A673 (cell line): ENCODE measurements at regions not wholly inside any gene's neighbourhood (a gene's known extent, or its start where the extent isn't known, plus 50 kb on each side); places are given as distances from the start of the nearest gene placed in this dataset.

Experiments
- BruUV-seq: library from RNA; stranded (reverse); fragments of 400-500 nt; replicated peaks from 2 replicates; lab custom pipeline; 2021; lab: Mats Ljungman, UMichigan
- CTCF ChIA-PET: fragments of 300-600 bp; sonication (Branson Sonifier 250); formaldehyde crosslinking; loops from one replicate; lab custom pipeline; 2022; ENCODE audit warnings: antibody characterized with exemption; lab: Charles Lee
- POLR2A ChIA-PET: fragments of 300-600 bp; sonication (Branson Sonifier 250); formaldehyde crosslinking; loops from one replicate; lab custom pipeline; 2022; ENCODE audit warnings: antibody characterized with exemption; ENCODE audit not compliant: low non-redundant PET; lab: Charles Lee
- DNase-seq: peaks from one replicate; pipeline ENCODE4 v3.0.0-alpha.2; 2015; ENCODE audit warnings: low spot score
- H3K27ac ChIP-seq: fragments of 200-600 bp; sonication (generic); 2 replicates; pipeline ENCODE4 v1.5.1; 2016; ENCODE audit warnings: mixed run types, low read depth, mild to moderate bottlenecking, mixed read lengths, antibody characterized with exemption, low read length; ENCODE audit not compliant: poor library complexity, severe bottlenecking
- H3K27me3 ChIP-seq: fragments of 200-600 bp; sonication (generic); replicated peaks from 2 replicates; pipeline ENCODE4 v1.6.1; 2017; ENCODE audit warnings: mixed run types, low read depth, mild to moderate bottlenecking, mixed read lengths, antibody characterized with exemption, low read length; ENCODE audit not compliant: insufficient read depth, poor library complexity
- H3K36me3 ChIP-seq: fragments of 200-600 bp; sonication (generic); 2 replicates; pipeline ENCODE4 v1.6.1; 2016; ENCODE audit warnings: mixed run types, mild to moderate bottlenecking, mixed read lengths, antibody characterized with exemption, low read length; ENCODE audit not compliant: insufficient read depth, poor library complexity, severe bottlenecking
- H3K4me1 ChIP-seq: fragments of 200-600 bp; sonication (generic); 2 replicates; pipeline ENCODE4 v1.6.1; 2017; ENCODE audit warnings: mixed run types, mild to moderate bottlenecking, mixed read lengths, antibody characterized with exemption, low read length; ENCODE audit not compliant: insufficient read depth, poor library complexity, severe bottlenecking
- H3K4me3 ChIP-seq: fragments of 200-600 bp; sonication (generic); 2 replicates; pipeline ENCODE4 v1.5.1; 2016; ENCODE audit warnings: low read depth, mixed run types, mild to moderate bottlenecking, mixed read lengths, low read length; ENCODE audit not compliant: poor library complexity, severe bottlenecking
- H3K9me3 ChIP-seq: fragments of 200-600 bp; sonication (generic); 2 replicates; pipeline ENCODE4 v1.6.1; 2016; ENCODE audit warnings: mixed run types, low read depth, mild to moderate bottlenecking, mixed read lengths, antibody characterized with exemption, low read length; ENCODE audit not compliant: poor library complexity, severe bottlenecking
- CTCF ChIP-seq: fragments of 300-800, 200-600 bp; sonication (generic); conservative IDR thresholded peaks from 2 replicates; pipeline ENCODE4 v1.5.1; 2017; ENCODE audit warnings: low read depth, mild to moderate bottlenecking, antibody characterized with exemption, low read length, moderate library complexity, mixed read lengths
- EZH2 ChIP-seq: fragments of 200-600 bp; sonication (generic); IDR thresholded peaks from 2 replicates; pipeline ENCODE4 v1.6.1; 2017; ENCODE audit warnings: borderline replicate concordance, low read depth, mild to moderate bottlenecking, mixed read lengths, antibody characterized with exemption, low read length; ENCODE audit not compliant: poor library complexity, severe bottlenecking
- intact Hi-C: fragments of 100-400 bp; cut with micrococcal nuclease; formaldehyde crosslinking; loops from one replicate; pipeline ENCODE4 v1.10.0; 2022; ENCODE audit not compliant: unreplicated experiment

DNA sequence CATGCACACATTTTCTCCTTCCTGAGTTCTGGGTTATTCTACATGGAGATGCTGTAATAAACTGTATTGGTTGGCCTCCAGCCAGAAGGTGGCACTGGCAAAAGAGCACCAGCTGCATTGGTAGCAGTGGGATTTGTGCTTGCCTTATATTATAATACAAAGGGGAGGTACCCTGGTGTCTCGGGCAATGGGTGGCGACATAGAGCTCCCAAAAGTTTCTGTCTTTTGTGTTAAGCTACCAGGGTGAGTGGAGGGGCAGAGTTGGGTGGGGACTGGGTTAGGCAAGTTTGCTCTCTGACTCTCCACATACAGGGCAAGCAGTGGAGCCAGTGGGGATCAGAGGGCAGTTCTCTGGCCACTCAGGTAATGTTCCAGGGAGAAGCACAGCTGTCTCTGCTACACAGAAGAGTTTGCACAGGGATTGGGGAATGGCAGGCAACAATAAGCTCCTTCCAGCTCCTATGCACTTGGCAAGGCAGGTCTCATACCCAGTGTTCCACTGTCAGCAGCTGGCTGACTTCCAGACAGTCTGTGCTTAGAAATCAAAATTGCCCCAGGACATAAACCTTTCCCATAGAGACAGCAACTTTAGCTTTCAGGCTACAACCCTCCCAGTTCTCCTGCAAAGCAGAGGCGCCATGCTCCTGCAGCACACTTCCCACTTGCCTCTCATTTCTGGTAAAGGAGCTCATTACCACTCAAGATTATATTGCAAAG, 463.9 kb upstream of the PCDH7 start:
- no peak for TF ChIP-seq CTCF
- no peak for TF ChIP-seq EZH2
- CTCF ChIA-PET = no interaction called here

DNA sequence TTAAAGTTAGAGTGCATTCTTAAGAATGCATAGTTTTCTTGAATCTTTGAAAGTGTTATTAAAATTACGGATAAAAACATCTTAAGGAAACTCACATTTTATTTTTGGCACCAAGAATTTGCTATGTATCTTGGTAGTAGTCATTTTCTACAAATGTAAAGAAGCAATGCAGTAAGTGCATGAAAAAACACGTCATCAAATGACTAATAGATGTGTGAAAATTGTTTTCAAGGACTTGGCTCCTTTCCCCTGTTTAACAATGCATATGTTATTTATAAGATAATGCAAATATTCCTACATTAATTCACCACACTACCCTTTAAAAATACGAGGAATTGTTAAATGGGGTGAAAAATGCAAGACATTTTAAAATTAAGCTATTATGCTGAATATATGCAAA, 461.2 kb upstream of the PCDH7 start:
- intact Hi-C loops = no loop called here

More for the DNA sequence above, 463.9 kb upstream of the PCDH7 start:
- BruUV-seq = no TSS peak
- Histone ChIP-seq H3K4me1 (no peaks in the 10 kb centered on the region), H3K36me3 (no peaks in the 10 kb centered on the region), H3K9me3 (peaks cover 13% of the 10 kb centered on the region), H3K27ac (no peak overlapping the region), H3K27me3 (no peaks in the 10 kb centered on the region), H3K4me3 (no peak overlapping the region)
- DNase-seq = peak; percentile 50
- intact Hi-C loops = no loop called here
- POLR2A ChIA-PET = no interaction called here

GRCh38 chr4:30262379-30262778, 457.8 kb upstream of the PCDH7 start:
- intact Hi-C loops = no loop called here
- ChIA-PET CTCF (no interaction called here), POLR2A (no interaction called here)
- no peaks in the 10 kb centered on the region for H3K9me3 ChIP-seq
- no peaks in the 10 kb centered on the region for H3K4me1 ChIP-seq
- H3K4me3 ChIP-seq = no peak overlapping the region
- H3K36me3 ChIP-seq = no peaks in the 10 kb centered on the region
- no peak for TF ChIP-seq CTCF
- no peak for TF ChIP-seq EZH2
- H3K27ac ChIP-seq = no peak overlapping the region
- DNase-seq = no peak
- no peaks in the 10 kb centered on the region for H3K27me3 ChIP-seq
- no TSS peak for BruUV-seq

More for the DNA sequence above, 461.2 kb upstream of the PCDH7 start:
- no TSS peak for BruUV-seq
- Histone ChIP-seq H3K4me3 (no peak overlapping the region), H3K4me1 (no peaks in the 10 kb centered on the region), H3K27me3 (no peaks in the 10 kb centered on the region), H3K9me3 (peaks cover 3% of the 10 kb centered on the region), H3K27ac (no peak overlapping the region), H3K36me3 (no peaks in the 10 kb centered on the region)
- POLR2A ChIA-PET = no interaction called here
- DNase-seq = peak; percentile 11
- TF ChIP-seq CTCF (no peak), EZH2 (no peak)
- CTCF ChIA-PET = no interaction called here
